ENCODE measurements at regions not wholly inside any gene's neighbourhood (a gene's known extent, or its start where the extent isn't known, plus 50 kb on each side); places are given as distances from the start of the nearest gene placed in this dataset.
A peak's percentile ranks its signal among the peaks of the same experiment; 100 is the strongest.

DNA sequence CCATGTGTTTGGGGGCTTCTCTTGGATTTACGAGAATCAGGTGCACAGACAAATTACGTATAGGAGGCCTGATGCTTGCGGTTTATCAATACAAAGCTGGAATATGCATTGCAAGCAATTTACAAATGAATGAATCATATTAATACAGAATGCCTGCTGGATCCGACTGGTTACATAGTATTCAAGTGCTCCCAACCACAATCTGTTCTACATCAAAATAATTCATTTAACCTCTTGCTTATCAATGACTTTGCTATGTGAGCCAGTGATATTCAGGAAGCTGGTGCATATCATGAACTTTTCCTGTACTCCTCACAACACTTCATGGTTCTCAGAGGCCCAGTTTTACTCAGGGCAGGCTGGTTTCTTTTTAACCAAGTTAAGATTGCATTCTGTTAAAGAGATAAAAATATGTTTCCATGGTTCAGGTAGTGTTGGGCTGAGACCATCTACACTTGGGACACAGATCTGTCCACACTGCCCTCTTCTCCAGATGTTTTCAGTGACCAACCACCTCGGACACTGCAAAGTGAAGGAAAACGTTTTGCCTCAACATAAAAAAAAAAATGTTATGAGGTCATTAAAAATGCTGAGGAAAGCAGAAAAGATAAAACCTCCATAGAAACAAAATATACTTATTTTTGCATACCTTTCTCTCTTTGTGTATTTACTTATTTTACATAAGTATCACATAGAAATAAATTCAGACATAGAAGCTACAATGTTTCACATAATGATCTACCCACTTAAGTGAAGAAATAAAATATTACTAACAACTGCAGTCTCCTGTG is 200.1 kb upstream of the VCX3A start:
- Histone ChIP-seq H3K27me3 (ENCODE audit: control insufficient read depth, insufficient read depth, low read length) (no peaks in the 10 kb centered on the region), H3K27ac (ENCODE audit: low read length) (no peak overlapping the region), H3K9me3 (ENCODE audit: control insufficient read depth, low read depth, low read length) (no peaks in the 10 kb centered on the region), H3K9ac (ENCODE audit: low read length) (no peak overlapping the region), H3K36me3 (ENCODE audit: control insufficient read depth, low read depth, low read length) (no peaks in the 10 kb centered on the region), H3K4me3 (ENCODE audit: low read length) (no peak overlapping the region), H3K4me1 (ENCODE audit: control insufficient read depth, low read depth, low read length) (no peaks in the 10 kb centered on the region)

DNA sequence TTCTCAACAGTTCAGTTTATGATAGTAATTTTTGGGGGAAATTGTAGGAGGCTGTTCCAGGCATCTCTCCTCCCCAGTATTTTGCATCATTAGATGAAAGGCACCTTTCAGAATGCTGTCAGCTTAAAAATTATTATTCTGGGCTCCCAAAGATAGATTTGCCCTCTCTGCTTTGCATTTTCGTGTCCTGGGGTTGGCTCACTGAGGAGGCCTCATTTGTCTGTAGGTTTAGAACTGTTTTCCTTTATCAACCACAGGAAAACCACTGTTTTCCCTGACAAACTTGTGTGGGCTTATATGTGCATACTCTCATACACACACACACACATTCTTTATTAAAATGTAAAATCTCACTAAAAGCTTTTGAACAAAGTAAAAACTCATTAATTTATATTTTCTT is 197.2 kb upstream of the VCX3A start:
- no peak overlapping the region for H3K27ac ChIP-seq (ENCODE audit: low read length)
- no peak overlapping the region for H3K4me3 ChIP-seq (ENCODE audit: low read length)
- H3K4me1 ChIP-seq (ENCODE audit: control insufficient read depth, low read depth, low read length), result no peaks in the 10 kb centered on the region
- H3K9me3 ChIP-seq (ENCODE audit: control insufficient read depth, low read depth, low read length), result no peaks in the 10 kb centered on the region
- no peaks in the 10 kb centered on the region for H3K27me3 ChIP-seq (ENCODE audit: control insufficient read depth, insufficient read depth, low read length)
- H3K9ac ChIP-seq (ENCODE audit: low read length), result no peak overlapping the region
- H3K36me3 ChIP-seq (ENCODE audit: control insufficient read depth, low read depth, low read length), result no peaks in the 10 kb centered on the region

DNA sequence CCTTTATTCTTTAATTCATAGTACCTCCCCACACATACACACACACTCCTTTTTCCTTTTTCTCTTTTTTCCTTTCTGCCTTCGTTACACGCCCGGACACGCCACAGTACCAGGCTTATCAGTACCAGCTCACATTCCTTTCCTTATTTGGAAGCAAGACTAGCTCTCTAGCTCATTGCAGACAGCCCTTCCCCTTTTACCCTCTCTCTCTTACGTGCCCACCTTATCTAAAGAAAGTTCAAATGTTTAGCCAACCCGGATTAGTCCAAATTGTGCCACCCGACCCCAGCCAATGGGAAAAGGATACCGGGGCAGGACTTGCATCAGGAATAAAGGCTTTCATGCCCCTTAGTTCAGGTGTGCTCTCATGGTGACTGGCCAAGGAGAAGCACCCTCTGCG is 194.7 kb upstream of the VCX3A start:
- H3K9ac ChIP-seq (ENCODE audit: low read length), result no peak overlapping the region
- no peak overlapping the region for H3K27ac ChIP-seq (ENCODE audit: low read length)
- no peaks in the 10 kb centered on the region for H3K9me3 ChIP-seq (ENCODE audit: control insufficient read depth, low read depth, low read length)
- H3K4me3 ChIP-seq (ENCODE audit: low read length), result no peak overlapping the region
- H3K36me3 ChIP-seq (ENCODE audit: control insufficient read depth, low read depth, low read length), result no peaks in the 10 kb centered on the region
- H3K4me1 ChIP-seq (ENCODE audit: control insufficient read depth, low read depth, low read length), result no peaks in the 10 kb centered on the region
- H3K27me3 ChIP-seq (ENCODE audit: control insufficient read depth, insufficient read depth, low read length), result no peaks in the 10 kb centered on the region

DNA sequence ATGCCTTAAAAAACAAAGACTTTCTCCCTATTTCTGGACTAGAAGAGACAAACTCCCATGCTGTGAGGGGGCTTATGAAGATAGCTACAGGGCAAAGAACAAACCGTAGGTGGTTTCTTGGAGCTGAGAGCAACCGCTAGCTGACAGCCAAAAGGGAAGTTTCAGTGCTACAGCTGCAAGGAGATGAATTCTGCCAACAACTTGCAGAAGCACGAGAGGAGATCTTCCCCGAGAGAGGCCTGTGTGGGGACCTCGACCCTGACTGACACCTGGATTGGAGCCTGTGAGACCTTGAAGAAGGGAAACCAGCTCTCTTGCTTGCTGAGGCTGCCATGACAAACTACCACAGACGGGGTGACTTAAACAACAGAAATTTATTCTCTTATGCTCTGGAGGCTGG is 183.8 kb upstream of the VCX3A start:
- no peaks in the 10 kb centered on the region for H3K27me3 ChIP-seq (ENCODE audit: control insufficient read depth, insufficient read depth, low read length)
- H3K4me1 ChIP-seq (ENCODE audit: control insufficient read depth, low read depth, low read length), result no peaks in the 10 kb centered on the region
- H3K4me3 ChIP-seq (ENCODE audit: low read length), result no peak overlapping the region
- no peaks in the 10 kb centered on the region for H3K9me3 ChIP-seq (ENCODE audit: control insufficient read depth, low read depth, low read length)
- no peak overlapping the region for H3K27ac ChIP-seq (ENCODE audit: low read length)
- H3K36me3 ChIP-seq (ENCODE audit: control insufficient read depth, low read depth, low read length), result no peaks in the 10 kb centered on the region
- no peak overlapping the region for H3K9ac ChIP-seq (ENCODE audit: low read length)

DNA sequence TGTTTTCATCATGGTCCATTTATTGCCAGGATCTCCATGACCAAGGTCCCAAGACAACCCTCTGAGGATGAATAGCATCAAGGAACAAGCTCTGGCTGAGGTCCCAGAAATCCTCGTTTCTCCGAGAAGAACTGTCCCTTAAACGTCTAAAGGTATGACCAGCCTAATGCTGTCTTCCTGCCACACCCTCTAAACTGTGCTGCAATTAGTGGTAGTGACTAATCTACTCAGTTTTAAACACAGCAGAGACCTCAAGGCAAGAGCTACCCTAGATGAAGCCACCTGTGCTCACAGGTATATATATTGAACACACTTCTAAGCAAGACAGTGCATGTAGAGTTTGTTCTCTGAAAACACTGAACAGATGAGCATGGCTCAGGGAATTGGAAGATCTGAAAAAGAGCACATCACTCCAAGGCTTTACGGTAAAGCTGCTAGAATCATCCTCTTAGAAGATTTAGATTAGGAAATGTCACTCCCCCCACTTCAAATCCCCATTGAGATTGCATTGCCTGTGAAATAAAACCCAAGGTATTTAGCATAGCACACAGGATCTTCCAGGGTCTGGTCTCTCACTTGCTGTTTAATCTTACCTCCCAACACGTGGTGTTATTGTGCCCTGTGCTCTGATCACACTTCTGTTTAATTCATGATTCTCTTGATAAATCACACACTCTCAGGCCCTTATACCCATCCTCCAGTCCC is 173.9 kb upstream of the VCX3A start:
- Histone ChIP-seq H3K9me3 (ENCODE audit: control insufficient read depth, low read depth, low read length) (no peaks in the 10 kb centered on the region), H3K4me1 (ENCODE audit: control insufficient read depth, low read depth, low read length) (peaks cover 5% of the 10 kb centered on the region), H3K36me3 (ENCODE audit: control insufficient read depth, low read depth, low read length) (no peaks in the 10 kb centered on the region), H3K27ac (ENCODE audit: low read length) (no peak overlapping the region), H3K9ac (ENCODE audit: low read length) (no peak overlapping the region), H3K4me3 (ENCODE audit: low read length) (no peak overlapping the region), H3K27me3 (ENCODE audit: control insufficient read depth, insufficient read depth, low read length) (no peaks in the 10 kb centered on the region)

DNA sequence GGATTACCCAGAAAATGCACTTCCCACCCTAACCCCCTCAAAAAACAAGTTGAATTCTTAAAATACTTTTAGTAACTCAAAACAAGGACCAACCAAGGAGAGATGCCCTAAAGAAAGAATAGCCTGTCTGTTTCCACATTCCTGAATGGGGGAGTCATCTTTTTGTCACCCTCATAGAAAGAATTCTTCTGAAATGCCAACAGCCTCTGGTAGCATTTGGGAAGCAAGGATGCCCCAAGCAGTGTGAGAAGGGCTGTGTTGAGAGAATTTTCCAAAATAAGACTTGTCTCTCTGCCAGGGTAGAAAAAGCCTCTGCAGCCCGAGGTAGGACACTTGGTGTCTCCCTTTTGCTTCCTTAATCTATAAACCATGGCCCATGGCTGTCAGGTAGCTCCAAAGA is 173.1 kb upstream of the VCX3A start:
- H3K9me3 ChIP-seq (ENCODE audit: control insufficient read depth, low read depth, low read length), result no peaks in the 10 kb centered on the region
- no peak overlapping the region for H3K4me3 ChIP-seq (ENCODE audit: low read length)
- H3K9ac ChIP-seq (ENCODE audit: low read length), result no peak overlapping the region
- no peak overlapping the region for H3K27ac ChIP-seq (ENCODE audit: low read length)
- no peaks in the 10 kb centered on the region for H3K36me3 ChIP-seq (ENCODE audit: control insufficient read depth, low read depth, low read length)
- H3K4me1 ChIP-seq (ENCODE audit: control insufficient read depth, low read depth, low read length), result peaks cover 5% of the 10 kb centered on the region
- no peaks in the 10 kb centered on the region for H3K27me3 ChIP-seq (ENCODE audit: control insufficient read depth, insufficient read depth, low read length)

DNA sequence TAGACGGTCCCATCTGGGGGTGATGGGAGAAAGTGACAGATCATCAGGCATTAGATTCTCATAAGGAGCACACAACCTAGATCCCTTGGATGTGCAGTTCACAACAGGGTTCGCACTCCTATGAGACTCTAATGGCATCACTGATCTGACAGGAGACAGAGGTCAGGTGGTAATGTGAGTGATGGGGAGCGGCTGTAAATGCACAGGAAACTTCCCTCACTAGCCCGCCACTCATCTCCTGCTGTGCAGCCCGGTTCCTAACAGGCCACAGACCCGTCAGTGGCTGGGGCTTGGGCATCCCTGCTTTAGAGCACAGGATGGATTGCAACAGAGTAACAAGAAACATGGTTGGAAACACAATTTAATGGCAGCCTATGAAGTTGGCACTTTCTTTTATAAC is 172.6 kb upstream of the VCX3A start:
- Histone ChIP-seq H3K9me3 (ENCODE audit: control insufficient read depth, low read depth, low read length) (no peaks in the 10 kb centered on the region), H3K4me1 (ENCODE audit: control insufficient read depth, low read depth, low read length) (peaks cover 5% of the 10 kb centered on the region), H3K4me3 (ENCODE audit: low read length) (no peak overlapping the region), H3K36me3 (ENCODE audit: control insufficient read depth, low read depth, low read length) (no peaks in the 10 kb centered on the region), H3K9ac (ENCODE audit: low read length) (no peak overlapping the region), H3K27ac (ENCODE audit: low read length) (no peak overlapping the region), H3K27me3 (ENCODE audit: control insufficient read depth, insufficient read depth, low read length) (no peaks in the 10 kb centered on the region)

DNA sequence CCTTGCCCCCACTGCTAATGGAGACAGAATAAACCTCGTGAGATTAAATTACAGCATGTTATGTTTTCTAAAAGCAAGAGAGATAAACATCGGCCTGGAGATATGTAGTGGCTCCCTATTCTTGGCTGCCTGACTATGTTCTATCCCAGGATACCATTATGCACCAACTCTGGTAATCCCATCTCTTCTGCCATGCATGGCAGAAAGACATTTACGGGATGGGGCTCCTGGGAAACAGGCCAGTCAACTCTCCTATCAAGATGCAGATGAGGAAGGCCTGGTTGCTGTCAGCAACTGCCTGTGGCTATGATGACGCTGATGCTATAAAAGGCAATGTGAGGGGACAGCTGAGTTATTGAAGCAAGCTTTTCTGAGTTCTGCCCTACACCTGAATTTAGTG is 166.2 kb upstream of the VCX3A start:
- H3K9me3 ChIP-seq (ENCODE audit: control insufficient read depth, low read depth, low read length), result no peaks in the 10 kb centered on the region
- H3K9ac ChIP-seq (ENCODE audit: low read length), result no peak overlapping the region
- H3K4me1 ChIP-seq (ENCODE audit: control insufficient read depth, low read depth, low read length), result peaks cover 13% of the 10 kb centered on the region
- no peak overlapping the region for H3K4me3 ChIP-seq (ENCODE audit: low read length)
- no peaks in the 10 kb centered on the region for H3K36me3 ChIP-seq (ENCODE audit: control insufficient read depth, low read depth, low read length)
- no peak overlapping the region for H3K27ac ChIP-seq (ENCODE audit: low read length)
- H3K27me3 ChIP-seq (ENCODE audit: control insufficient read depth, insufficient read depth, low read length), result no peaks in the 10 kb centered on the region

DNA sequence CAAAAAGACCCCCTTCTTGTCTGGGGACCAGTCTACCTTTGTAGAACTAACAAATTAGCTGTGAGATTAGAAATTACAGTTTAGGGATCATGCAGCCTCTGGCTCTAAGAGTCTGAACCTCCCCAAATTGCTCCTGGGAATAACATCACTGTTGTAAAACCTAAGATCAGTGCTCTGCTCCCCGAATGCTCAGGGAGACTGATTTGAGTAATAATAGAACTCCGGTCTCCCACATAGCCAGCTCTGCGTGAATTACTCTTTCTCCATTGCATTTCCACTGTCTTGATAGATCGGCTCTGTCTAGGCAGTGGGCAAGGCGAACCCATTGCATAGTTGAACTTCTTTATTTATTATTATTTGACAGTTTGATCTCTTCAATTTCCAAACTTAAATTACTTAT is 160.8 kb upstream of the VCX3A start:
- peak overlapping the region; percentile 64 for H3K27ac ChIP-seq (ENCODE audit: low read length)
- H3K27me3 ChIP-seq (ENCODE audit: control insufficient read depth, insufficient read depth, low read length), result no peaks in the 10 kb centered on the region
- H3K9me3 ChIP-seq (ENCODE audit: control insufficient read depth, low read depth, low read length), result no peaks in the 10 kb centered on the region
- H3K4me3 ChIP-seq (ENCODE audit: low read length), result peak overlapping the region; percentile 37
- no peaks in the 10 kb centered on the region for H3K36me3 ChIP-seq (ENCODE audit: control insufficient read depth, low read depth, low read length)
- peak overlapping the region; percentile 28 for H3K9ac ChIP-seq (ENCODE audit: low read length)
- H3K4me1 ChIP-seq (ENCODE audit: control insufficient read depth, low read depth, low read length), result peaks cover 49% of the 10 kb centered on the region

DNA sequence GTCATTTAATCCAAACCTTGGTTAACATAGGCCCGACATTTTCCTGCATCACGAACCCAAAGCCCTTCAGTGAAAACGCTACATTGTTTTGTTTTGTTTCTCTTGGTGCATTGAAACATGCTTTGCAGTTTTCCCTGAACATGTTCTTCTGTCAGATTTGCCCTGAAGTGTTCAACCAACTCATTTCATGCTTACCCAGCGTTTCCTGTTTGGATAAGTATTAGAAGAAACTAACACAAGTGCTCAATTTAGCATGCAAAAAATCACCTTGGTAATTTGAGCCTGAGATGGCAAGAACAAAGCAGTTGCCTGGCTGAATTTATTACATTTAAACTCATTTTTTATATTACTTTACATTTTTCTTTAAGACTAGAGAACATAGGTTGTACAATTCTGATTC is 160.1 kb upstream of the VCX3A start:
- Histone ChIP-seq H3K36me3 (ENCODE audit: control insufficient read depth, low read depth, low read length) (no peaks in the 10 kb centered on the region), H3K9me3 (ENCODE audit: control insufficient read depth, low read depth, low read length) (no peaks in the 10 kb centered on the region), H3K9ac (ENCODE audit: low read length) (no peak overlapping the region), H3K27ac (ENCODE audit: low read length) (peak overlapping the region; percentile 74), H3K27me3 (ENCODE audit: control insufficient read depth, insufficient read depth, low read length) (no peaks in the 10 kb centered on the region), H3K4me3 (ENCODE audit: low read length) (peak overlapping the region; percentile 11), H3K4me1 (ENCODE audit: control insufficient read depth, low read depth, low read length) (peaks cover 49% of the 10 kb centered on the region)

DNA sequence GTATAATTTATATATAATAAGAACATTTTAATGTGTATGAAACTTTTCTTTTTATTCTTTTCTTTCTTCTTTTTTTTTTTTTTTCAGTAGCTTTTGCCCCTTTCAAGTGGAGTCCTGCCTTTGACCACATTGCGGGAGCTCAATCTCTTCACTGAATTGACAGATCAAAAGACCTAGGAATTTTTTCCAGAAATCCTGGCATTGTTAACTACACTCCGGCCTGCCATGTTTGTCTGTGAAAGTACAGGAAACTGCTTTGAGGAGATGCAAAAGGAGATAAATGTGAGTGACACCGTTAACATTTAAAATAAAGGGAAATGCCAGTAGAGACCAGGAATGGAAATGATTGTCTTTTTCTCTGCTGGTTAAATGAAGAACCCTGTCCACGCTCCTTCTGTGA is 159.3 kb upstream of the VCX3A start:
- H3K4me1 ChIP-seq (ENCODE audit: control insufficient read depth, low read depth, low read length), result peaks cover 49% of the 10 kb centered on the region
- no peaks in the 10 kb centered on the region for H3K36me3 ChIP-seq (ENCODE audit: control insufficient read depth, low read depth, low read length)
- H3K27ac ChIP-seq (ENCODE audit: low read length), result peak overlapping the region; percentile 74
- H3K9me3 ChIP-seq (ENCODE audit: control insufficient read depth, low read depth, low read length), result peaks cover under 1% of the 10 kb centered on the region
- no peaks in the 10 kb centered on the region for H3K27me3 ChIP-seq (ENCODE audit: control insufficient read depth, insufficient read depth, low read length)
- H3K4me3 ChIP-seq (ENCODE audit: low read length), result no peak overlapping the region
- peak overlapping the region; percentile 24 for H3K9ac ChIP-seq (ENCODE audit: low read length)

DNA sequence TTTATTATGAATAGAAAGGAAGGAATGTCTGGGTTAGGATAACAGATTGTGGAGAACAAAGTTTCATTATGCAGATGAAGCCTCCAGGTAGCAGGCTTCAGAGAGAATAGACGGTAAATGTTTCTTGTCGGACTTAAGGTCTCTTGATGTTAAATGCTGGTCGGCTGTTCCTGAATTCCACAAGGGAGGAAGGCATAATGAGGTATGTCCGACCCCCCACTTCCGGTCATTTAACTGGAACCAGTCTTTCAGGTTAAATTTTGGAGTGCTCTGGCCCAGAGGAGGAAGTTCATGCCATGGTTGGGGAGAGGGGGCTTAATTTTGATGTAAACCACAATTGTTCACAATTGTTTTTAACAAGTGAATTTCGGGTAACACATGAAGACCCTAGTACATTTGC is 158.1 kb upstream of the VCX3A start:
- peak overlapping the region; percentile 59 for H3K27ac ChIP-seq (ENCODE audit: low read length)
- no peaks in the 10 kb centered on the region for H3K36me3 ChIP-seq (ENCODE audit: control insufficient read depth, low read depth, low read length)
- peaks cover 46% of the 10 kb centered on the region for H3K4me1 ChIP-seq (ENCODE audit: control insufficient read depth, low read depth, low read length)

More for the DNA sequence above, 158.1 kb upstream of the VCX3A start:
- peak overlapping the region; percentile 27 for H3K4me3 ChIP-seq (ENCODE audit: low read length)
- H3K9me3 ChIP-seq (ENCODE audit: control insufficient read depth, low read depth, low read length), result peaks cover 3% of the 10 kb centered on the region
- no peak overlapping the region for H3K9ac ChIP-seq (ENCODE audit: low read length)
- no peaks in the 10 kb centered on the region for H3K27me3 ChIP-seq (ENCODE audit: control insufficient read depth, insufficient read depth, low read length)

Measured in iPS-18a (cell line).